Keratinocyte (primary cell): ENCODE measurements at regions not wholly inside any gene's neighbourhood (a gene's known extent, or its start where the extent isn't known, plus 50 kb on each side); places are given as distances from the start of the nearest gene placed in this dataset.

Source experiments
- DNase-seq: peaks from one replicate; pipeline ENCODE4 v3.0.0-alpha.2; 2011; ENCODE audit warnings: low read depth, missing footprints, low spot score
- FAIRE-seq: peaks from 2 replicates; lab custom pipeline; 2011; peaks lifted over from hg19 to GRCh38; lab: Jason Lieb, UNC
- H2AFZ ChIP-seq: 2 replicates; pipeline ENCODE4 v1.6.0; 2012; ENCODE audit warnings: low read length, control low read depth, inconsistent platforms; ENCODE audit not compliant: control insufficient read depth
- H3K27ac ChIP-seq: 2 replicates; pipeline ENCODE4 v1.5.1; 2011; ENCODE audit warnings: low read length; ENCODE audit not compliant: control insufficient read depth, insufficient read depth
- H3K27me3 ChIP-seq: 3 replicates; pipeline ENCODE4 v1.6.0; 2011; ENCODE audit warnings: low read length; ENCODE audit not compliant: control insufficient read depth, insufficient read depth; ENCODE audit errors: extremely low read depth
- H3K36me3 ChIP-seq, 2 experiments: 2 replicates in 1 of 2; 3 replicates in 1 of 2; pipeline ENCODE4 v1.5.1; 2011; ENCODE audit warnings: low read length in 2 of 2, mild to moderate bottlenecking in 1 of 2; ENCODE audit not compliant: control insufficient read depth in 2 of 2, insufficient read depth in 2 of 2; ENCODE audit errors: extremely low read depth in 1 of 2
- H3K4me1 ChIP-seq: 3 replicates; pipeline ENCODE4 v1.5.1; 2011; ENCODE audit warnings: low read length; ENCODE audit not compliant: control insufficient read depth, insufficient read depth; ENCODE audit errors: extremely low read depth
- H3K4me2 ChIP-seq: 3 replicates; pipeline ENCODE4 v1.6.0; 2011; ENCODE audit warnings: low read depth, low read length; ENCODE audit not compliant: control insufficient read depth, insufficient read depth; ENCODE audit errors: extremely low read depth
- H3K4me3 ChIP-seq, 3 experiments: fragments of 200-600 bp in 1 of 3; sonication (generic) in 1 of 3; 2 replicates in 2 of 3; 3 replicates in 1 of 3; pipeline ENCODE4 v1.5.1; 2011 to 2016; ENCODE audit warnings: low read length in 3 of 3, mild to moderate bottlenecking in 3 of 3, control low read depth in 2 of 3, inconsistent platforms in 1 of 3, low read depth in 1 of 3, mixed read lengths in 1 of 3, mixed run types in 1 of 3, moderate library complexity in 1 of 3; ENCODE audit not compliant: control insufficient read depth in 2 of 3, insufficient read depth in 2 of 3; ENCODE audit errors: extremely low read depth in 1 of 3
- H3K79me2 ChIP-seq: 2 replicates; pipeline ENCODE4 v1.6.0; 2012; ENCODE audit warnings: low read length; ENCODE audit not compliant: control insufficient read depth, insufficient read depth
- H3K9ac ChIP-seq: 3 replicates; pipeline ENCODE4 v1.6.0; 2011; ENCODE audit warnings: low read length; ENCODE audit not compliant: control insufficient read depth, insufficient read depth; ENCODE audit errors: extremely low read depth
- H3K9me1 ChIP-seq: 3 replicates; pipeline ENCODE4 v1.6.0; 2011; ENCODE audit warnings: low read length; ENCODE audit not compliant: control insufficient read depth, insufficient read depth; ENCODE audit errors: extremely low read depth
- H3K9me3 ChIP-seq: 2 replicates; pipeline ENCODE4 v1.5.1; 2012; ENCODE audit warnings: low read depth, low read length; ENCODE audit not compliant: control insufficient read depth
- H4K20me1 ChIP-seq: 3 replicates; pipeline ENCODE4 v1.6.0; 2011; ENCODE audit warnings: low read length; ENCODE audit not compliant: control insufficient read depth, insufficient read depth; ENCODE audit errors: extremely low read depth
- CTCF ChIP-seq, 3 experiments: IDR thresholded peaks in 1 of 3; conservative IDR thresholded peaks in 1 of 3; optimal IDR thresholded peaks in 1 of 3; 2 replicates in 2 of 3; 3 replicates in 1 of 3; pipeline versions ENCODE3 to v1.5.1; 2011; ENCODE audit warnings: low read length in 3 of 3, mild to moderate bottlenecking in 3 of 3, moderate library complexity in 2 of 3, control low read depth in 1 of 3, inconsistent platforms in 1 of 3; ENCODE audit not compliant: insufficient read depth in 2 of 3; ENCODE audit errors: extremely low read depth in 1 of 3
- EZH2 ChIP-seq: IDR thresholded peaks from one replicate; pipeline ENCODE4 v1.6.1; 2012; ENCODE audit warnings: inconsistent platforms, mild to moderate bottlenecking, low read length, moderate library complexity
- dilution Hi-C: fragments of 300-500 bp; cut with MboI; formaldehyde crosslinking; loops from one replicate; pipeline ENCODE4 v1.7.0; 2020; ENCODE audit warnings: low sequenced_read_pairs; ENCODE audit not compliant: extremely low pct_ligation_motif_present

DNA sequence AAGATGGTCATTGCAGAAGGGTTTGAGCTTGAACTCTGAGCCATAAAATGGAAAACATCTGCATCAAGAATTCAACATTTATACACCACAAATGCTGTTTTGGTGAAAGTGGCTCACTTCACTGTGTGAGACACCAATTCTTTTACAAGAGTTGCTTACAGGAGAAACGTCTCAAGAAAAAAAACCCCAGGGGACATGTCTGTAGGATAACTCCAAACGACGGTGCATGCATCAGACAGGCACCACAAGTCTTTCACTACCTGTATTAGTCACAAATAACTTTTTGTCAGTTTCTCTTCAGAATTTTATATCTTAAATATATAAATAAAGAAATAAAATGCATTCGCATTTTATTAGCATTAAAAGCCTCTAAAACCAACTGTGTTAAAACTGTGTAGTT is 164.3 kb downstream of the EFHB start:
- dilution Hi-C loops: no loop called here
- no peak for TF ChIP-seq CTCF (optimal IDR thresholded peaks at IDR 0.05 in 1 of 3, IDR thresholded peaks at IDR 0.05 in 1 of 3, conservative IDR thresholded peaks at IDR 0.05 in 1 of 3; ENCODE audit: extremely low read depth in 1 of 3, insufficient read depth in 2 of 3, low read length in 3 of 3)
- TF ChIP-seq EZH2: no peak
- Histone ChIP-seq H3K4me3 (no peak overlapping the region), H3K9ac (no peak overlapping the region), H3K79me2 (no peaks in the 10 kb centered on the region), H3K36me3 (no peaks in the 10 kb centered on the region), H3K27me3 (no peaks in the 10 kb centered on the region), H4K20me1 (no peaks in the 10 kb centered on the region), H3K9me1 (no peaks in the 10 kb centered on the region), H2AFZ (no peak overlapping the region), H3K4me1 (no peaks in the 10 kb centered on the region), H3K9me3 (no peaks in the 10 kb centered on the region), H3K4me2 (no peak overlapping the region), H3K27ac (no peak overlapping the region)
- FAIRE-seq (no peak), DNase-seq (no peak)

GRCh38 chr3:19765954-19766353 is 168.1 kb downstream of the EFHB start:
- Histone ChIP-seq H3K9me1 (no peaks in the 10 kb centered on the region), H3K79me2 (no peaks in the 10 kb centered on the region), H2AFZ (no peak overlapping the region), H3K9ac (no peak overlapping the region), H3K4me1 (no peaks in the 10 kb centered on the region), H4K20me1 (no peaks in the 10 kb centered on the region), H3K36me3 (no peaks in the 10 kb centered on the region), H3K27me3 (no peaks in the 10 kb centered on the region), H3K27ac (no peak overlapping the region), H3K4me2 (no peak overlapping the region), H3K4me3 (no peak overlapping the region), H3K9me3 (no peaks in the 10 kb centered on the region)
- TF ChIP-seq CTCF (optimal IDR thresholded peaks at IDR 0.05 in 1 of 3, IDR thresholded peaks at IDR 0.05 in 1 of 3, conservative IDR thresholded peaks at IDR 0.05 in 1 of 3; ENCODE audit: extremely low read depth in 1 of 3, insufficient read depth in 2 of 3, low read length in 3 of 3): no peak
- no peak for TF ChIP-seq EZH2
- no peak for FAIRE-seq
- DNase-seq: no peak
- dilution Hi-C loops: no loop called here
